NCI-H2196 (cell line): ENCODE measurements at regions not wholly inside any gene's neighbourhood (a gene's known extent, or its start where the extent isn't known, plus 50 kb on each side); places are given as distances from the start of the nearest gene placed in this dataset.

Experiments
- DNase-seq: peaks from one replicate; lab custom pipeline; 2025; ENCODE audit not compliant: unreplicated experiment; lab: John Stamatoyannopoulos, UW

- no peak for DNase-seq
Measured at GRCh38 chr10:36506261-36506660, 619.1 kb upstream of the ANKRD30A start.

DNA sequence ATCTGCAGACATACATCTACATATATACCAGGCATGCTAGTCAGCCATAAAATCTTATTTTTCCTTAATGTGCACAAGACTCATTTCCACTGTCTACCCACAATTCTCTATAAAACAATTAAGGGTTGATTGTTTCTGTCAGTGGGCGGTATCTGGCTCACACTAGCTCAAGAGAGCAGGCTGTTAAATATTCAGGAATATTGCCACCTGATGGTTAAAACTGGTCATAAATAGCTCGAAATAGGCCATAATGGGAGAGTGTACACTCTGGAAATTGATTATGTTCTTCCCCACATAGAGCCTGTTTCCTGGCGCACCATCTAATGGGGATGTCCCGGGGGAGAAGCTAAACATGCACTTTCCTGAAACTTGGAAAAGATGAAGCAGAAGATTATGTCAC lies 620.6 kb upstream of the ANKRD30A start:
- DNase-seq = no peak

DNA sequence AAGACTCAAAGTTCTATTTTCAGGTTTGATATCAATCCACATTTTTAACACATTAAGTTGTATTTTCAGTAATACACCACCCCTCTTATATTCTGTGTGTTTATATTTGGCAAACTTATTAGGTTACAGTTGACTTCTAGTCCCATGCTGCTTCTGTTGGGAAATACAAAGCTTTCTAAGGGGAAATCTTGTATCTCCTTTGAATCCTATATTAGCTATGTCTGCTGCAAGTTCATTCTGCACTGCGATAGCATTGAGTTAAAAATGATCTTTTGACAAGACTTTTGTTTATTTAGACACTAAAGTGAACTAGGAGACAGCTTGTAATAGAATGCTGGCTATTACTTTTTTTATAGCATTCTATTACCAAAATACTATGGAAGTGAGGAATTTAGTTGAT lies 625.1 kb upstream of the ANKRD30A start:
- DNase-seq = no peak

DNA sequence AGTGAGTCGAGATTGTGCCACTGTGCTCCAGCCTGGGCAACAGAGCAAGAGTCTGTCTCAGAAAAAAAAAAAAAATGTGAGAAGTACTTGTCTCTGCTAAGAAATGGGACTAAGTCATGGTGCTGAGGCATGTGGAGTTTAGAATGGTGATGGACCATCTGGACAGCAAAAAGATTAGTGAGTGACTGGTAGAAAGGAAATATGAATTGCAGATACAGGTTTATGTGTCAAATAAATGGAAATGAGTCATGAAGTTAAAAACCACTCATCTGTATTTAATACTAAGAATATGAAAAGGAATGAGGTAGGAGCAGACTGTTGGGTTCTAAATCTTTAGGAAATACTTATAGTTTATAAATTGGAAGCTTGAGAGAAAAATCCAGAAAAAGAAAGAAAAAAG lies 625.7 kb upstream of the ANKRD30A start:
- DNase-seq = no peak

DNA sequence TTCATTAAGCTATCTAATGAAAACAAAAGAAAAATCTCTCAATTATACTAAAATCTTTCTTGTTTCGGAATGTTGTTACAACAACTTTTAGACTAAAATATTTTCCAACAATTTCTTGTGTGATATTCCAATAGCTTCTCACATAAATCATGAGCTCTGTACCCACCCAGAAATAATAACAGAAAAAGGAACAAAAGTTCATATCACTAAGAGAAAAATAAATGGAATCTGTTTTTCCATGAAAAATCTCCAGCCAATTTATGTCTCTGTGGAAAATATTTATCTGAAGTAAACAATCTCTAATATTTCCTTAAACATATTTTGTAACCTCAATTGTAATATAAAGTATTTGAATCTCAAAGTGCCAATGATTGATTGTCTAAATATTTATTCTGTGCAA lies 628.6 kb upstream of the ANKRD30A start:
- no peak for DNase-seq

DNA sequence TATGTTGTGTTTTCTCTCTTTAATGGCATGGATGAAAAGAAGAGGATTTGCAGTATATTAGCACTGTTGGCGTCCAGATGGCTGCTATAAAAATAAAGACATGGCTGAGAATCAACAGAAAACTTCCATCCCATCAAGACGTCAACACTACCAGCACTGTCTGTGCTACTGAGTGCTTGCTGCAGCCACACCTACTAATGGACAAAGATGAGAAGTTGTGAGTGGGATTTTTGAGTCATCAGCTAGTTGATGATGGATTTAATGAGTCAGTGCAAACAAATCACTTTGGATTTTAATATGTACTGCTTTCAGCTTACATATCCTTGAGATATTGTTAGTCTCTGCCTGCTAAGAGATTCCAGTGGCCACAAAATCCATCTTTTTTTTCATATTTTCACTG lies 631.0 kb upstream of the ANKRD30A start:
- no peak for DNase-seq

DNA sequence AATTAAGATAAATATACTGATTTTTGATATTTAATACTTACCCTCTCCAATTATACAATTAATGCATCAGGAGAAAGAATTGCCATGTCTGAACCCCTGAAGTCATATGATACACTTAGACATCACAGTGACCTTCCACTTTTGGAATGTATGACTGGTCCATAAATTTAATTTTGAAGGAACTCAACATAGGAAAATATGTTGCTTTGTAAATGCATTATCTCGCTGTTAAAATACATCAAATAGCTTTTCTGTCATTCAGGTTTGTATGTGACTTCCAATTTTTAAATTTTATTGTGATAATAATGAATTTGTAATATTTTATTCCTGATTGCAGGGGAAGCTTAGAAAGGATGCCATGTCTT lies 631.9 kb upstream of the ANKRD30A start:
- DNase-seq = no peak

DNA sequence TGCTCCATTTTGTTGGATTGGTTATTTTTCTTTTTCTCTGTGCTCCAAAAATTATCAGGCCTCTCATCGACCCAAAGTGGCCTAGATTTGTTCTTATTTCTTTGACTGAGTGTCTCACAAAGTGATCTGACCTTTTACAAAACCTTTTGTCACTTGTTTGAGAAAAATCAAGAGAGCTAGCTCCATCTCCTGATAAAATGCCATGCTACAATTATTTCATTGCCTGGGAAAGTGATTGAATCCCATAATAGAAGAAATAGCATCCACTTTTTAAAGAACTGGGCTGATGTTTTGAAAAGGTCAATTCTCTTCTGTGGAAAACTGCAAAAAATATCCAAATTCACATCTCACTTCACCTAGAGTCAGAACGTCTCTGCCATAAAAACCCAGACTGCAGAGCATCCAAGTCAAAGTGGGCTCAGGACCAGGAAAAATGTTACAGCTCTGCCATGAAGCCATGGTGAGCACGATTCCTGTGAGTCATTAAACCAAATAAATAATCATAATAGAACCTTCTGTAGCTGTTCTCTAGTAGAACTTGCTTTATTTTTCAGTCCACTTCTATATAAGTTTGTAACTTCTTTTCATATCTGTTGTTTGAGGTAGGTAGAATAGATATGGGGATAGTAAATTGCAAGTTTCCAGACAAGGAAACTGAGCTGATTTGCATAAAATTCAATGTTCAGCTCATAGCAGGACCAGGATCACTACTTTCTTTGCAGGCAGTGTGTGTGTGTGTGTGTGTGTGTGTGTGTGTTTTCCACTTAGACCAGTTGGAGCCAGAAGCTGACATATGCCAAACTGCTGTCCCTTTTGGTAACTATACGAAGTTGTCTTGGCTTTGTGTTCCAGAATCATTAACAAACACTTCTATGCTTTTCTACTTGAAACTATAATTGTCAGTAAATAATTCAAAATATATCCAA lies 632.5 kb upstream of the ANKRD30A start:
- DNase-seq = no peak

- DNase-seq = no peak
Measured at GRCh38 chr10:36491926-36492325, 633.5 kb upstream of the ANKRD30A start.

DNA sequence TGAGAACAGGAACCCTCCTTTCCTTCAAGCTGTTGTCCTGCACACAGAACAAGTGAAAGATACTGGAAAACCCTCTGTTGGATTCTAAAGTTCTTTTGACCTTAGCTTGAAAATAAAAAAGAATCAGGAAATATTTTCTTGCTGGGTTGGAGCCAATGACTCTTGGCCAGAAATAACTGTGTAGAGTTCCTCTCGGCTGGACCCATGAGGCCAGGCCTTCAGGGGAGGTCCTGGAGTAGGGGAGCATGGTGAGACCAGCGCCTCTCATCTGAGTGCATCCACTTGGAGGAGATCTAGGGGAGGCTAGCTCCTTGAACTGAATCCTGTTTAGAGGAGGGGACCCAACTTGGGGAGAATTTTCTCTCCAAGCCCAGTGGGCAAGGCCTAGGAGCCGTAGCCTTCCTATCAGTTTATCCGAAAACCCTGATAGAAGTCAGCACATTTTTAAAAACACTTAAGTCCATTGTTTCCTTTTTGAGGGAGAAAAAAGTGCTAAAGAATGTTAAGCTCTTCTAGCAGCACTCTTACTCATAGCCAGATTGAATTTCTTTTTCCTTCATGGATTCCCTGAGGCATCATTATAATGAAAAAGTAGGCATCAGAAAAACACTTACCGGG lies 635.7 kb upstream of the ANKRD30A start:
- DNase-seq = no peak

DNA sequence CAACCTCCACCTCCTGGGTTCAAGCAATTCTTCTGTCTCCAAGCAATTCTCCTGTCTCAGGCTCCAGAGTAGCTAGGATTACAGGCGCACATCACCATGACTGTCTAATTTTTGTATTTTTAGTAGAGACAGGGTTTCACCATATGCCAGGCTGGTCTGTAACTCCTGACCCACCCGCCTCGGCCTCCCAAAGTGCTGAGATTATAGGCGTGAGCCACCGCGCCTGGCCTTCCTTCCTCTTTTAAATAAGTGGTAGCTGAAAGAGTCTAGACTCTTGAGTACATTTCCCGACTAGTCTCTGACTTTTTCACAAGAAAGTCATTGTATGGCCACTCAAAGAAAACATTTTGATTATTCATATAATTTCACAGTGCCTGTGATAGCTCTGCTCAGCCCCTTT lies 636.2 kb upstream of the ANKRD30A start:
- DNase-seq = no peak

DNA sequence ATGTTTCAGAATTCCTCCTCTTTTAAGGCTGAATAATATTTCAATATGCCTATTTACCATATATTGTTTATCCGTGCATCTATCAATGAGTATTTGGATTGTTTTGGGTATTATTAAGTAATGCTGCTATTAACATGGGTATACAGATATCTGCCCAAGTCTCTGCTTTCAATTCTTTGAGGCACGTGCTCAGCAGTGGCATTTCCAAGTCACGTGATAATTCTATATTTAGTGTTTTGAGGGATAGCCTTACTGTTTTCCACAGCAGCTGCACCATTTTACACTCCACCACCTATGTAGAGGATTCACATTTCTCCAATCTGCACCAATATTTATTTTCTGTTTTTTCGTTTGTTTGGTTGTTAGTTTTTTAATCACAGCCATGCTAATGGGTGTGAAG lies 636.8 kb upstream of the ANKRD30A start:
- no peak for DNase-seq

DNA sequence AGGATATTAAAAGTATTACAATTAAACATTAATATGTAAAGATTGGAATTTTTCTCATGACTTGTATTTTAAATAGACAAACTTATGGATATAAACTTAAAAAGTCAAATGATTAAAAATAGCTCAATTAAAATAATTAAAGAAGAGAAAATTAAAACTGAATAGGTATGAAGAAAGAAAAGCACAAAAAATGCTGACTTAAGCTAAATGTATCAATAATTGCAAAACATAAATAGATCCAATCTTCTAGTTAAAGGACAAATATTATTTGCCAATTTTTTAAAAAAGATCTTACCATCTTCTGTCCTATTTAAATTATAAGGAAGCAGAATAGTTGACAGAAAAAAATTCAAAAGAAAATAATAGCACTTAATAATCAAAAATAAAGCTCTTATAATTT lies 646.3 kb upstream of the ANKRD30A start:
- DNase-seq = no peak

GRCh38 chr10:36476399-36476798 lies 649.0 kb upstream of the ANKRD30A start:
- no peak for DNase-seq

DNA sequence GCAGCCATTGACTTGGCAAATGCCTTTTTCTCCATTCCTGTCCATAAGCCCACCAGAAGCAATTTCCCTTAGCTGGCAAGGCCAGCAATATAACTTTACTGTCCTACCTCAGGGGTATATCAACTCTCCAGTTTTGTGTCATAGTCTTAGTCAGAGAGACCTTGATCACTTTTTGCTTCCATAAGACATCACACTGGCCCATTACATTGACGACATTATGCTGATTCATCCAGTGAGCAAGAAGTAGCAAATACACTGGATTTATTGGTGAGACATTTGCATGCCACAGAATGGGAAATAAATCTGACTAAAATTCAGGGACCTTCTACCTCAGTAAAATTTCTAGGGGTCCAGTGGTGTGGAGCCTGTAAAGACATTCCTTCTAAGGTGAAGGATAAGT lies 649.7 kb upstream of the ANKRD30A start:
- no peak for DNase-seq

DNA sequence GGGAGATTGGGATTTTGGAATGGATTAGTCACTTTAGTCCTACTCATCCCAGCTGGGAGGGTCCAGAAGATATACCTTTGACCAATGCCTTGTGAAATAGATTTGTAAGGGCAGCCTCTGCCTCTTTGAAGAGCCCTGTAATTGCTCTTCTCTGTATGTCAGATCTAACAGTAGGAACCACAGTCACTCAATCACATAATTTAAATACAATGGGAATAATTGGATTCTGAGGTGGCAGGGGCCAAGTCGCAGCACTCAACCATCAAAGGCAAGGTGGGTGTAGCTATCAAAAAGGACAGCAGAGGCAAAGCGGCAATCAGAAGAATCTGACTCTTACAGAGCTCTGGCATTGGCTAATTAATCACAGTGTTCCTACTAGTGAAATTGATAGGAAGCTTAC lies 650.9 kb upstream of the ANKRD30A start:
- no peak for DNase-seq

DNA sequence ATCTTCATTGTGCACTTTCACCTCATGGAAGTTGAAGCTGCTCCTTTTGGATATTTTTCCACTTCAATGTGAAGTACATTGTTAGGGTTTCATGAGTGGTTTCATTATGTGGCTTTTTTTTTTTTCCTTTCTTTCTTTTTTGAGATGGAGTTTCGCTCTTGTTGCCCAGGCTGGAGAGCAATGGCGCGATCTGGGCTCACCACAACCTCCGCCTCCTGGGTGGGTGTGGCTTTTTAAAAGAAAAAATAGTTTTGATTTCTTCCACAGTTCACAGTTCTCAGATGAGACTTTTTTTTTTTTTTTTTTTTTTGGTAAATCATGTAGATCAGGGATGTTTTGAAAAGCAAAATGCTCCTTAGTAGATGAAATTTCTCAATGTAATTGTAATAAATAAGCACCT lies 652.3 kb upstream of the ANKRD30A start:
- DNase-seq = no peak

DNA sequence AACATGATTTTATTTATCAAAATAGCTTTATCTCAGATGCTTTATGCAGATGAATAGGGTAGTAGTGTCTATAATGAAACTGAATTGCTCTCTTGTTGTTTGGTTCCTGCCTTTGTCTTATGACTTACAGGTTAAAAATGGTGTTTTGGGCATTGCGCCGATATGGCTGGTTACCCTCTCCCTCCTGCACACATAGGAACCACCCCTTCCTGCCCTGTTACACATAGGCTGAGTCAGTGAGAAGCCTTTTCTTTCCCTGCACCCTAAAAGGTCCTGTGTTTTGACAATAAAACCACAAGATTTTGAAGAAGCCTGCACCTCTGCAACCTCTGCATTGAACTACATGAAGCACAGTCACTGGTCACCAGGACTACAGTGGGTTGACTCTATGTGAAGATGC lies 655.8 kb upstream of the ANKRD30A start:
- no peak for DNase-seq

DNA sequence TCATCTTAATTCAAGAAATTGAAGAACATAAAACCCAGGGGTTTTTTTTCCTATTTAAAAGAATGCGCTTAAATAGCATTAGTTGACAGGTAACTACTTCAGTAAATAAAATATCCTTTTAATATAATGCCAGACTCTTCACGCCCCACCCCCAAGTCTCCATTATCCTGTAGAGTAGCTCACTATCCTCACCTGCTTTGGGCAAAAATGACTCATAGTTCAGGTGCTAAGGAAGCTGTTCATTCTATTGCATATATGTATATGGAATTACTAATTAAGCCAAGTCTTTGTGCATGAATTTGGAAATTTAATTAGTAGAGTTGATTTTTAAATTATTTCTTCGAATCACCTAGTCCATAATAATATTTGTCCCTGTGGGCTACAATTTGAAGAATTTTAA lies 656.8 kb upstream of the ANKRD30A start:
- DNase-seq = no peak

DNA sequence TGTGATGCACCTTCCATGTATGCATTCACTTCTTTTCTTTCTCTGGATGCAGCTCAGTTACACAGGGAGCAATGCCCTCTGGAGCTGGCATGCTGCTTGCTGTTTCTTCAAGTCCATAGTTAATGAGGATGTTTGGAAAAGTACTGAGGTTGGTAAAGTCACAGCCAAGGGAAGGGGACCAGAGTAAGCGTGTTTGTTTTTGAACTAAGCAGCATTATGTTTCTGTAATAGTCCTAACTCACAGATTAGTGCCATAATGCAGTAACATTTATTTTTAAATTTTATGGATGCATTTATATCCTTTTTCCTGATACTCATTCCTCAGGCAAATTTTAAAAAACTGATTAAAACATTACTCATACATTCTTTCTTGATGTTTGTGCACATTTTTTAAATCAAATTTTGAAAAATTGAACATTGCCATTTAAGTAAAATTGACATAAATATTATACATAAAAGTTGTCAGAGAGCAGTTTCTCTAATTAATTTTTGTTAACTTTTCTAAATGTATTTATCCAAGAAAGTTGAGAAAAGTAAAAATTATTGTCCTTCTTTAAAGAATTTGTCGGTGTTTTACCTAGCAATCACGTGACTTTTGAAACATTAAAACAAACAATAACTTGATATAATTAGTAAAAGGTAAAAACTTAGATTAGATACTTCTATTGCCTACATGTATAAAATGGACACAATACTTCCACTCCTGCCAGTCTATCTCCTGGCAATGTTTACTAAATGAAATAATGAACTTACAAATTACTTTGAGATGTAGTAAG lies 659.6 kb upstream of the ANKRD30A start:
- no peak for DNase-seq

DNA sequence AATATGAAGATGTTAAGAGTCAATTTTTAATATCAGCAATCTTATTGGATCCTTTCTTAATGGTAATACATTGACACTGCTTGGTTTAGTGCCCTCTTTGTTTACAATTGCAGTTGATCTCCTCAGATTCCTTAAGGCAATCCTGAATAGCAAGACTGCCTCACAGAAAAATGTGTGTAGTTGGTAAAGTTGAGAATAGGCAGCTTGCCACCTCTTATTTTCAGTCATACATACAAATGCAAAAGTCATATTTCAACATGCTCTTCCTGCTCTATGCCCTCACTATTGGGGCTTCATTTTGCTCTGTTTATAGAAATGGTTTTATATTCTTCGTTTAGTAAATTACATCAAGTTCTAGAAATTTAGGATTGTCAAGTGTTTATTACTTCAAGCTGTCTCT lies 661.1 kb upstream of the ANKRD30A start:
- no peak for DNase-seq

DNA sequence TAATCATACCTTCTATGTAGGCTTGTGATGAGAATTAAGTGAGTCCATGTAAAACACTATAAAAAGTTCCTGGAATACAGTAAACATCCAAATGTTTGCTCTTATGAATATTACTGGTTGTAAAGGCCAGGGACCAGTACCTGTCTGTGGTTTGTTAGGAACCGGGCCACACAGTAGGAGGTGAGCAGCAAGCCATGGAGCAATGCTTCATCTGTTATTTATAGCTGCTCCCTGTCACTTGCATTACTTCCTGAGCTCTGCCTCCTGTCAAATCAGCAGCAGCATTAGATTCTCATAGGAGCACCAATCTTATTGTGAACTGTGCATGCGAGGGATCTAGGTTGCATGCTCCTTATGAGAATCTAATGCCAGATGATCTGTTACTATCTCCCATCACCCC lies 662.0 kb upstream of the ANKRD30A start:
- DNase-seq = no peak
